ENCODE measurements at regions not wholly inside any gene's neighbourhood (a gene's known extent, or its start where the extent isn't known, plus 50 kb on each side); places are given as distances from the start of the nearest gene placed in this dataset.

- TF ChIP-seq GATA3 (IDR thresholded peaks at IDR 0.05; ENCODE audit: low read depth, low read length) = no peak
- no peak for TF ChIP-seq GATA2 (IDR thresholded peaks at IDR 0.05; ENCODE audit: low read depth, low read length)
Observed at GRCh38 chr6:11358904-11359830, 126.7 kb upstream of the NEDD9 start.

- TF ChIP-seq GATA2 (IDR thresholded peaks at IDR 0.05; ENCODE audit: low read depth, low read length) (no peak), GATA3 (IDR thresholded peaks at IDR 0.05; ENCODE audit: low read depth, low read length) (no peak)
Observed at GRCh38 chr6:11357285-11357684, 124.8 kb upstream of the NEDD9 start.

GRCh38 chr6:11356404-11357155, 124.1 kb upstream of the NEDD9 start:
- no peak for TF ChIP-seq GATA3 (IDR thresholded peaks at IDR 0.05; ENCODE audit: low read depth, low read length)
- TF ChIP-seq GATA2 (IDR thresholded peaks at IDR 0.05; ENCODE audit: low read depth, low read length) = no peak

- TF ChIP-seq GATA2 (IDR thresholded peaks at IDR 0.05; ENCODE audit: low read depth, low read length) (no peak), GATA3 (IDR thresholded peaks at IDR 0.05; ENCODE audit: low read depth, low read length) (no peak)
Observed at GRCh38 chr6:11353921-11354389, 121.5 kb upstream of the NEDD9 start.

GRCh38 chr6:11350294-11350693, 117.8 kb upstream of the NEDD9 start:
- TF ChIP-seq GATA2 (IDR thresholded peaks at IDR 0.05; ENCODE audit: low read depth, low read length) (no peak), GATA3 (IDR thresholded peaks at IDR 0.05; ENCODE audit: low read depth, low read length) (no peak)

GRCh38 chr6:11349880-11350279, 117.4 kb upstream of the NEDD9 start:
- TF ChIP-seq GATA2 (IDR thresholded peaks at IDR 0.05; ENCODE audit: low read depth, low read length) = no peak
- TF ChIP-seq GATA3 (IDR thresholded peaks at IDR 0.05; ENCODE audit: low read depth, low read length) = no peak

GRCh38 chr6:11346516-11346915, 114.0 kb upstream of the NEDD9 start:
- TF ChIP-seq GATA2 (IDR thresholded peaks at IDR 0.05; ENCODE audit: low read depth, low read length) (no peak), GATA3 (IDR thresholded peaks at IDR 0.05; ENCODE audit: low read depth, low read length) (no peak)

GRCh38 chr6:11345536-11345935, 113.1 kb upstream of the NEDD9 start:
- no peak for TF ChIP-seq GATA3 (IDR thresholded peaks at IDR 0.05; ENCODE audit: low read depth, low read length)
- no peak for TF ChIP-seq GATA2 (IDR thresholded peaks at IDR 0.05; ENCODE audit: low read depth, low read length)

- no peak for TF ChIP-seq GATA2 (IDR thresholded peaks at IDR 0.05; ENCODE audit: low read depth, low read length)
- TF ChIP-seq GATA3 (IDR thresholded peaks at IDR 0.05; ENCODE audit: low read depth, low read length) = no peak
Observed at GRCh38 chr6:11343963-11344723, 111.7 kb upstream of the NEDD9 start.

GRCh38 chr6:11341867-11342266, 109.4 kb upstream of the NEDD9 start:
- TF ChIP-seq GATA2 (IDR thresholded peaks at IDR 0.05; ENCODE audit: low read depth, low read length) = no peak
- TF ChIP-seq GATA3 (IDR thresholded peaks at IDR 0.05; ENCODE audit: low read depth, low read length) = no peak

- TF ChIP-seq GATA3 (IDR thresholded peaks at IDR 0.05; ENCODE audit: low read depth, low read length) = no peak
- TF ChIP-seq GATA2 (IDR thresholded peaks at IDR 0.05; ENCODE audit: low read depth, low read length) = no peak
Observed at GRCh38 chr6:11341303-11341702, 108.8 kb upstream of the NEDD9 start.

- TF ChIP-seq GATA2 (IDR thresholded peaks at IDR 0.05; ENCODE audit: low read depth, low read length) (no peak), GATA3 (IDR thresholded peaks at IDR 0.05; ENCODE audit: low read depth, low read length) (no peak)
Observed at GRCh38 chr6:11339380-11339779, 106.9 kb upstream of the NEDD9 start.

- TF ChIP-seq GATA2 (IDR thresholded peaks at IDR 0.05; ENCODE audit: low read depth, low read length) (no peak), GATA3 (IDR thresholded peaks at IDR 0.05; ENCODE audit: low read depth, low read length) (no peak)
Observed at GRCh38 chr6:11337306-11337705, 104.8 kb upstream of the NEDD9 start.

GRCh38 chr6:11335826-11336225, 103.4 kb upstream of the NEDD9 start:
- TF ChIP-seq GATA2 (IDR thresholded peaks at IDR 0.05; ENCODE audit: low read depth, low read length) (no peak), GATA3 (IDR thresholded peaks at IDR 0.05; ENCODE audit: low read depth, low read length) (no peak)

All from SH-SY5Y (cell line).